GM19455 (cell line): ENCODE measurements at regions not wholly inside any gene's neighbourhood (a gene's known extent, or its start where the extent isn't known, plus 50 kb on each side); places are given as distances from the start of the nearest gene placed in this dataset.
"Not testable (repeated sequence)": the region's sequence is repeated elsewhere in the genome, so short reads cannot be mapped to it uniquely, and the experiment has no call there.

Experiments
- ATAC-seq: cut with Tn5 transposase; IDR thresholded peaks from one replicate; pipeline ENCODE4 v1.9.1; 2021; ENCODE audit not compliant: unreplicated experiment

GRCh38 chr9:71514344-71514975 lies 253.9 kb downstream of the CEMIP2 start:
- ATAC-seq = no peak

GRCh38 chr9:71509054-71509453 lies 259.3 kb downstream of the CEMIP2 start:
- no peak for ATAC-seq

DNA sequence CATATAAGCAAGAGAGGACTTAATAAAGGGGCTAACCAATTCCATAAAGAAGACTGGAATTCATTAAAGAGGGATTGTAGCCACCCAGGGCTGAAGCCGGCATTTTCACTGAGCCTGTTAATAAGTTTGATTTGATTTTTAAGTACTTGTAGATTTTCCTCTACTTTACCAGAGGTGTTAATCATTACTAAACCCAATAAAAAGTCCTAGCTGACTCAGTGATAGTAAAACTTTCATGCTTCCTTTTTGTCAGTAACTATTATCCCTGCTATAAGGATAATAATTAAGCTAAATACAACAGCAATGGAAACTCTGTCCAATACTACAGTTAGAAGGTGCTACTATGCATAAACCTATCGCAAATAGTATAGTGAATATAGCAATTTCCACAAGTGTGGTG lies 260.2 kb downstream of the CEMIP2 start:
- ATAC-seq = not testable (repeated sequence)

DNA sequence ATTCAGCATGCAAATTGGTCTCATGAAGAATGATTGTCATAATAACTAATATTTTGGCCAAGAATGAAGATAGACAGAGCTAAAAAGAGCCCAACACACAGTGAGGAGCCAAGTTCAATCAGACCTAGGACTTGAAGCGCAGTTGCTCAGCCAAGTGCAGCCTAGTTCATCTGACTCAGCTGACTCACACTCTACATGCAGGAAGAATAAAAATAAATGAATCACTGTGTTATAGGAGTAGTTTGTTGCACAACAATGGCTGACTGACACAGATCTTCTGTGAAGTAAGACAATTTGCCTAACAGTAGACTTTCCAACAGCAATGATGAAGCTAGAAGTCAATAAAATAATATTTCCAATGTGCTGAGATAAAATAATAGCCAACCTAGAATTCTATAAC lies 261.5 kb downstream of the CEMIP2 start:
- ATAC-seq = no peak

DNA sequence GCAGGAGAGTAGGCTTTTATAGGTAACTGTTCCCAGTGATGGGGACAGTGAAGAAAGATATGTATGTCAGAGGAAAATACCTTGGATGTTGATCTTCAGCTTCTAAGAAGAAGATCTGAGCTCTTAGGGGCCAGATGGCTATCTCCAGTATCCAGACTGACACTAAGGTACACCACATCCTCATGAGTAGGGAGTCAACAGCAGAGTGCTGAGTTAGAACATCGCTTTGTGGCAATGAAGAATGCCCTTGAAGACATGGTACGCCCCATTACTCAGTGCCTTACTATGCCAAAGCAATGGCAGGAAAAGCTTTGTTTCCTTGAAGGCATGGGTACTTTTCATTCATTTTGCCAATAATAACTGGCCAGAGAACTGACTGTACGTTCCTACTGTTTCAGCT lies 263.7 kb downstream of the CEMIP2 start:
- no peak for ATAC-seq

GRCh38 chr9:71498691-71499090 lies 269.6 kb downstream of the CEMIP2 start:
- ATAC-seq = no peak

DNA sequence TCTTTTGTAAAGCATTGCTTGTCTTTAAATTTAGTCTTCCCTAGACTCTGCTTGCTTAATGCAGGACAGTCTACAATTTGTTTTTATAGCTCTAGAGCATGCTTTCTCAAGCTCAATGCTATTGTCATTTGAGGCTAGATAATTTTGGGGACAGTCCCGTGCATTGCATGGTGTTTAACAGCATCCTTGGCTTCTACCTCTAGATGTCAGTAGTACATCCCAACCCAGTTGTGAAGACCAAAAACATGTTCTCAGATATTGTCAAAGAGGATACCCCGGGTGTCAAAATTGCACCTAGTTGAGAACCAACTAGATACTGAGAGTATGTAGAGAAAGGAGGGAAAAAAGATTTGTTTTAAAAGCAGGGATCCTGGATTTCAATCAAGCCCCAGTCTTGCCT lies 277.5 kb downstream of the CEMIP2 start:
- ATAC-seq = no peak

GRCh38 chr9:71487061-71487460 lies 281.3 kb downstream of the CEMIP2 start:
- ATAC-seq = no peak

DNA sequence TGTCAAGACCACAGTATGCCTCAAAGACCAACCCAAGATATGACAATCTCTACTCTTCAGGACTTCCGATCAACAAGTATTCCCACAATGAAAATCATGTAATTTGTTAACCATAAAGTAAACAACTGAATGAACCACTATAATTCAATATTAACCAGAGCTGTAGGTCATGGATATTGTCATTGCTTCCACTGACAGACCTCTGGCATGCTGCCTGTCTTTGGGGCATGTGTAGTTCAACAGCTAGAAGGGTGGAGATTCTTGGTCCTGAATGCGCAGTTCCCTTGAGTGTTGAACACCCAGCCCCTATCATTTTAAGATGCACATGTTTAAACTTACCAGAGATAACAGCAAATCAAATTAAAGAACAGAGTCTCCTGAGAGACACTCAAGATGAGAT lies 283.0 kb downstream of the CEMIP2 start:
- no peak for ATAC-seq

DNA sequence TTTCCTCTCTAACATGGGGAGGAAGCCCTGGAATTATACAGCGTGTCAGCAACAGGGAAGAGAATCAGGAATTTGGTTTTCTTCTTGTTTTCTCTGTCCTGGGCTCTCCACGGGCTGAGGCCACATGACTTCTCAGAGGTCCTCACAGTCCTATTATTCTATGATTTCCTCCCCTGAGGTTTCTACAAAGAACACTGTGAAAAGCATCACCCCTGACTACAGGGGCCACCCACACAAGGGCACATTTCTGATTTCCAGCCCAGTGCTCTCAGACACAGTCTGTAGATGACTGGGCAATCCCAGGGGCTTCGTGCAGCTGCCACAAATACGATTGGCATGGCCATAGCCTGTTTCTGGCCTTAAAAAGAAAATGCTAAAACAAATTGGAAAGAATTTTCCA lies 284.9 kb downstream of the CEMIP2 start:
- ATAC-seq = no peak

- no peak for ATAC-seq
Measured at GRCh38 chr9:71479621-71480020, 288.7 kb downstream of the CEMIP2 start.

GRCh38 chr9:71472400-71472799 lies 295.9 kb downstream of the CEMIP2 start:
- ATAC-seq = no peak

- no peak for ATAC-seq
Measured at GRCh38 chr9:71465392-71465791, 302.9 kb downstream of the CEMIP2 start.

GRCh38 chr9:71459082-71459481 lies 309.2 kb downstream of the CEMIP2 start:
- ATAC-seq = no peak

- ATAC-seq = no peak
Measured at GRCh38 chr9:71446473-71447411, 321.6 kb downstream of the CEMIP2 start.

DNA sequence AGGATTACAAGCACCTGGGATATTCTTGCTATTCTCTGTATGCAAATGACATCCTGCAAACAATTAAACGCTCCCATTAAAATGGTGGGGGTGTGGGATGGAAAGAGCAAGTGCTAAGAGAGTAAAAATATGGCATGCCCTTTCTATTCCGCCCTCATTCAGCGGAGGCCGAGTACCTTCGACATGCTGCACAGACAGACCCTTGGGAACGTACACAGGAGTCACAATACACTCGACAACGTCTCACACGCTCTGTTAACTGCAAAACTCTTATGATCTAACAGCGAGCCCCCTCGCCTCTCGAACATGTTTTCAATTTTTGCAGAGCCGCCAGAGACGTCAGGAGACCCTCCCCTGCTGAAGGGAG lies 322.2 kb downstream of the CEMIP2 start:
- ATAC-seq = no peak

GRCh38 chr9:71442937-71443336 lies 321.5 kb upstream of the TRPM3 start:
- no peak for ATAC-seq

DNA sequence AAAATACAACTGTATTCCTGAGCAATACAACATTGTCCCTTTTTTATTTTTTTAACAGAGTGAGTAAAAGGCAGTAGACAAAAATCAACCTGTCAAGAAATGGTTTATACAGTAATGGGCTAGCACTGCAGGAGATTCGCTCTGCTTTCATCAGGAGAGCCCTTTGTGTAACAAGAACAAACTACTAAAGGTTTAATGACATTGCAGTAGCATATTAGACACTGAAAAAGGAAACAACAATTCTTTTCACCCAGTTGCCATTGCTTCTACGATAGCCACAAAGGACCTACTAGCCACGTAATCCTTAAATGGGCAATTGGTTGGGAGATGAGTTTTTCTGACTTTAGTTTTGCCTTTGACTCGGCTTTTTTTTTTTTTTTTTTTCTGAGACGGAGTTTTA lies 319.8 kb upstream of the TRPM3 start:
- no peak for ATAC-seq

DNA sequence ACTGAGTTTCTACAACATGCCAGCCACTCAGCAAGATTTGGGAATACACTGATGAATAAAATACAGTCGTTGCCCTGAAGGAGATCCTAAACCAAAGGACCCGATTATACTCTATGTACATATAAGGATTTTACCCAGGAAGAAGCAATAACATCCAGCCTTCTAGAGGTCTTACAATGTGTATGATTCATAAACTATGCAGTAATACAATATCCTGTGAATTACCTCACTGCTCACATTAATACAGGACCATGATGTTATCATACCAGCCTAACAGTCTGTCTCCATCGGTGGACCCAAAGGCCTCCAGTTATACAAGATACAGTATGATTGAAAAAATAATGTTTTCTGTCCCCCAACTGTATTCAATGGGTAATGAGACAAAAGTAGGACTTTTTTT lies 310.5 kb upstream of the TRPM3 start:
- no peak for ATAC-seq

DNA sequence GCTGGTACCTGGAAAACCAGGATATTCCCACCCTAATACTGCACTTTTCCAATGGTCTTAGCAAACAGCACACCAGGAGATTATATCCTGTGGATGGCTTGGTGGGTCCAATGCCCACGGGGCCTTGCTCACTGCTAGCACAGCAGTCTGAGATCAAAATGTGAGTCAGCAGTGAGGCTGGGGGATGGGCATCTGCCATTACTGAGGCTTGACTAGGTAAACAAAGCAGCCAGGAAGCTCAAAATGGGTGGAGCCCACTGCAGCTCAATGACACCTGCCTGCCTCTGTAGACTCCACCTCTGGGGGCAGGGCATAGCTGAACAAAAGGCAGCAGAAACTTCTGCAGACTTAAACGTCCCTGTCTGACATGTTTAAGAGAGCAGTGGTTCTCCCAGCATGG lies 285.9 kb upstream of the TRPM3 start:
- not testable (repeated sequence) for ATAC-seq

GRCh38 chr9:71403106-71403505 lies 281.7 kb upstream of the TRPM3 start:
- no peak for ATAC-seq

GRCh38 chr9:71393005-71393404 lies 271.6 kb upstream of the TRPM3 start:
- no peak for ATAC-seq

- ATAC-seq = no peak
Measured at GRCh38 chr9:71384343-71384742, 262.9 kb upstream of the TRPM3 start.
